GM18508 (cell line): ENCODE measurements at regions not wholly inside any gene's neighbourhood (a gene's known extent, or its start where the extent isn't known, plus 50 kb on each side); places are given as distances from the start of the nearest gene placed in this dataset.
"Not testable (repeated sequence)": the region's sequence is repeated elsewhere in the genome, so short reads cannot be mapped to it uniquely, and the experiment has no call there.

Source experiments
- ATAC-seq: cut with Tn5 transposase; IDR thresholded peaks from one replicate; pipeline ENCODE4 v1.9.1; 2021; ENCODE audit warnings: moderate number of reproducible peaks; ENCODE audit not compliant: insufficient read depth, unreplicated experiment

DNA sequence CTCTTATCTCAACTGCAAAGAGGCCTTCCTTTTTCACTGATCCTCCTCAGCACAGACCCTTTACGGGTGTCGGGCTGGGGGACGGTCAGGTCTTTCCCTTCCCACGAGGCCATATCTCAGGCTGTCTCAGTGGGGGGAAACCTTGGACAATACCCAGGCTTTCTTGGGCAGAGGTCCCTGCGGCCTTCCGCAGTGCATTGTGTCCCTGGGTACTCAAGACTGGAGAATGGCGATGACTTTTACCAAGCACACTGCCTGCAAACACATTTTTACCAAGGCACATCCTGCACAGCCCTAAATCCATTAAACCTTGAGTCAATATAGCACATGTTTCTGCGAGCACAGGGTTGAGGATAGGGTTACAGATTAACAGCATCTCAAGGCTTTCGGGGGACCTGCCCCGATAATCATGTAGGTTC is 117.8 kb downstream of the GOSR1 start:
- not testable (repeated sequence) for ATAC-seq

DNA sequence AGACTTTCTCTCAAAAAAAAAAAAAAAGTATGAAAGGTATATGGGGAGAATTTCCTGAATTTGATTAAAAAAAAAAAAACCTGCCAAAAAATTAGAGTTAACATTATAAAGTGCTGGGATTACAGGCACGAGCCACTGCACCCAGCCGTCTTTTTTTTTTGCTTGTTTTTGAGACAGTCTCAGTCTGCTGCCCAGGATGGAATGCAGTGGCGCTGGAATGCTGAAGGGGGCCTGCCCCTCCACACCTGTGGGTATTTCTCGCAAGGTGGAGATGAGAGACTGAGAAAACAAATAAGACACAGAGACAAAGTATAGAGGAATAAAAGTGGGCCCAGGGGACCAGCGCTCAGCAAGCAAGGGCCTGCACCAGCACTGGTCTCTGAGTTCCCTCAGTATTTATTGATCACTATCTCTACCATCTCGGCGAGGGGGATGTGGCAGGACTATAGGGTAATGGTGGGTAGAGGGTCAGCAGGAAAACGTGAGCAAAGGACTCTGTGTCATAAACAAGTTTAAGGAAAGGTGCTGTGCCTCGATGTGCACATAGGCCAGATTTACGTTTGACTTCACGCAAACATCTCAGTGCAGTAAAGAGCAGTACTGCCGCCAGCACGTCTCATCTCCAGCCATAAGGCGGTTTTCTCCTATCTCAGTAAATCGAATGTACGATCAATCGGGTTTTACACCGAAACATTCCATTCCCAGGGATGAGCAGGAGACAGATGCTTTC is 117.2 kb downstream of the GOSR1 start:
- ATAC-seq, result no peak

DNA sequence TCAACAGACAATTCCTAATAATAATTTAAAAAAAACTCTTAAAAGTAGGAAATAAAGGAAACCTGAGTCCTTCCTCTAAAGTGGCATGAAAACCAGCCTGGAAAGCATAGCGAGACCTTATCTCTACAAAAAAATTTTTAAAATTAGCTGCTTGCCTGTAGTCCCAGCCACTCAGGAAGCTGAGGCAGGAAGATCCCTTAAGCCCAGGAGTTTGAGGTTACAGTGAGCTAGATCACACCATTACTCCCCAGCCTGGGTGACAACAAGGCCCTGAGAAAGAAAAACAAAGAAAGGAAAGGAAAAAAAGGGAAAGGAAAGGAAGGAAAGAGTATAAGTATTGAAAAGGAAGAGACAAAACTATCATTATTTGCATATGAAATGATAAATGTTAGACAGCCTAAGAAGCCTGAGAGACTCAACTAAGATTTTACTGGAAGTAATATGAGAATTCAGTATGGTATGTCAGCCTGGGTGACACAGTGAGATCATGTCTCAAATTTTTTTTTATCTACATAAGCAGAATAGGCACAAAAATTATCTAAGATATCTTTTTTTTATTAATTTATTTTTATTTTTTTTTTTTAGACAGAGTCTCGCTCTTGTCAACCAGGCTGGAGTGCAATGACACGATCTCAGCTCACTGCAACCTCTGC is 113.0 kb downstream of the GOSR1 start:
- ATAC-seq, result no peak

DNA sequence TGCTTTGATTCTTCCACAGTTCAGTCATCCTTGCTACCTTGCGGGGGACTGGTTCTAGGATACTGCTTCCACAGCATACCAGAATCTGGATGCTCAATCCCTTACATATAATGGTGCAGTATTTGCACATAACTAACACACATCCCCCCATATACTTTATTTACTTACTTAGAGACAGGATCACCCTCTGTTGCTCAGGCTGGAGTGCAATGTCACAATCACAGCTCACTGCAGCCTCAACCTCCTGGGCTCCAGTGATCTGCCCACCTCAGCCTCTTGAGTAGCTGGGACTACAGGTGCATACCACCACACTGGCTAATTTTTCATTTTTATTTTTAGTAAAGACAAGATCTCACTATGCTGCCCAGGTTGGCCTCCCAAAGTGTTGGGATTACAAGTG is 112.2 kb downstream of the GOSR1 start:
- ATAC-seq, result no peak

DNA sequence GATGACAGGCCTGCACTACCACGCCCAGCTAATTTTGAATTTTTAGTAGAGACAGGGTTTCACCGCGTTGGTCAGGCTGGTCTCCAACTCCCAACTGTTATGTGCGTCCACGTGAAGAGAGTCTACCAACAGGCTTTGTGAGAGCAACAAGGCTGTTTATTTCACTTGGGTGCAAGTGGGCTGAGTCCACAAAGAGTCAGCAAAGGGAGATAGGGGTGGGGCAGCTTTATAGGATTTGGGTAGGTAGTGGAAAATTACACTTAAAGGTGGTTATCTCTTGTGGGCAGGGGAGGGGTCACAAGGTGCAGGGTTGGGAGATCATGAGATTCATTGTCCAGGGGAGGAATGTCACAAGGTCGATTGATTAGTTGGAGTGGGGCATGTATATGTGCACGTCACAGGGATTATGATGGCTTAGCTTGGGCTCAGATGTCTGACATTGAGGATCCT is 111.6 kb downstream of the GOSR1 start:
- no peak for ATAC-seq

DNA sequence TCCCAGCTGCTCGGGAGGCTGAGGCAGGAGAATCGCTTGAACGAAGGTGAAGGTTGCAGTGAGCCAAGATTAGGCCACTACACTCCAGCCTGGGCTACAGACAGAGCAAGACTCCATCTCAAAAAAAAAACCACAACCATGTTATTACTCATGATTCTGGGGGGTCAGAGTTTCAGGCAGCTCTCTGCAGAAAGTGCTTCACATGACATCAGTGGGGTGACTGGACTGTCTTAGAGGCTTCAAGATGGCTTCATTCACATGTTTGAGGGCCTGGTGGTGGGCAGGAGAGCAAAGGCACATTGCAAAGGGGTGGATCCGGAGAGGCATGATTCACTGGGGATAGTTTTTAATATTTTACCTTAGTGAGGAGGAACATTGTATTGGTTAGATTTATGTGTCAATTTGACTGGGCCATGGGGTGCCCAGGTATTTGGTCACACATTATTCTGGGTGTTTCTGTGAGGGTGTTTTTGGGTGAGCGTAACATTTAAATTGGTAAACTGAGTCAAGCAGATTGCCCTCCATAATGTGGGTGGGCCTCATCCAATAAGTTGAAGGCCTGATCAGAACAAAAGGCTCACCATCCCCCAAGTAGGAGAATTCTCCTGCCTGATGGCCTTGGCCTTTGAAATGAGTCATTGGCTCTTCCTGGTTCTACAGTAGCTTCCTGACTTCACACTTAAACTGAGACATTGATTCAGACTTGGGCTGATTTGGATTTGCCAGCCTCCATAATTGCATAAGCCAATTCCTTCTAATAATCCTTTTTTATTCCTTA is 109.8 kb downstream of the GOSR1 start:
- ATAC-seq, result no peak

DNA sequence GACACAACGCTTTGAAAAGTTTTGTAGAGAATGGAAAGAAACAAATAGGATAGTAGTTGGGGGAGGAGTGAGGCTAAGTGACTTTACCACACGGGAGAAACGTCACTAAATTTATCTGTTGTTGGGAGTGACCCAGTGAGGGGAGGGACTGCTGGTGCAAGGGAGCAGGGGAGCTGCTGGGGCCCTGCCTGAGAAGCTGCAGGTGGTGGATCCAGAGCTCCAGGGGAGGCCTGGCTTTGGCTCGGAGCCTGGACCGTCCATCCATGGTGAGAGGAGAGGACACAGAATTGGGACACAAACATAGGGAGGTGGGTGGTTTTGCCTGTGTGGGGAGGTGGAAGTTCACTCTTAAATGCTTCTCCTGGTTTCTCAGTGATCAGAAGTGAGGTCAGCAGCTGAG is 107.6 kb downstream of the GOSR1 start:
- no peak for ATAC-seq

DNA sequence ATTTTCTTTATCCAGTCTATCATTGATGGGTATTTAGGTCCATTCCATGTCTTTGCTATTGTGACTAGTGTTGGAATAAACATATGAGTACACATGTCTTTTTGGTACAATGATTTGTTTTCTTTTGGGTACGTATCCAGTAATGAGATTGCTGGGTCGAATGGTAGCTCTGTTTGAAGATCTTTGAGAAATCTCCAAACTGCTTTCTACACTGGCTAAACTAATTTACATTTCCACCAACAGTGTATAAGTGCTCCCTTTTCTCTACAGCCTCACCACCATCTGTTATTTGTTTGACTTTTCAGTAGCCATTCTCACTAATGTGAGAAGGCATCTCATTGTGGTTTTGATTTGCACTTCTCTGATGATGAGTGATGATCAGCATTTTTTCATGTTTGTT is 103.7 kb downstream of the GOSR1 start:
- ATAC-seq, result no peak

DNA sequence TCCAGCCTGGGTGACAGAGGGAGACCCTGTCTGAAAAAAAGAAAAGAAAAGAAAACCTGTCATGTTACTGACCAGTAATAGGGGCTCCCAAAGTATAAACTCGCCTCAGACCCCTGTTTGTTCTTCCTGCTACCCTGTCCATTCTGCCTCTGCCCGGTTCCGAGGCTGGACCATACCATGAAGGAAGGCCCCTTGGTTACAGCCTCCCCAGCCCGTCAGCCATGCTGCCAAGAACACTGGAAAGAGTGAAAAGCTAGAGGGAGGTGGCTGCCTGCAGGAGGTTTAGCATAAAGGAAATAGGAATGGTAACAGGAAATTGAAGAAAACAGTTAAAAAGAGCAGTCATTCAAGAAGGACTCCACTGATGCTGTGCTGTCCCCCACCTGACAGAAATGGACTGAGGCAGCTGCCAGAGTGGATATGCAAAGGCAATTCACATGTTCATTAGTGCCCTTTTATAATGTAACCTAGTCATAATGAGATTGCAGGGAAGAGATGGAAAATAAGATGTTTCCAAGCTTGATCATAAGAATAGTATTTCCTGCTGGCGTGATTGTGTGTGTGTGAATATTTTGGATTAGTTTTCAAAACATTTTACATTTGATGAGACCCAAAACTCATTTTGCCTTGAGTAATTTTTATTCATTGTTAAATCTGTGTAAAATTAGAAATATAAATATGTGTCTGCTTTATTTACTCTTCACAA is 102.6 kb downstream of the GOSR1 start:
- no peak for ATAC-seq

DNA sequence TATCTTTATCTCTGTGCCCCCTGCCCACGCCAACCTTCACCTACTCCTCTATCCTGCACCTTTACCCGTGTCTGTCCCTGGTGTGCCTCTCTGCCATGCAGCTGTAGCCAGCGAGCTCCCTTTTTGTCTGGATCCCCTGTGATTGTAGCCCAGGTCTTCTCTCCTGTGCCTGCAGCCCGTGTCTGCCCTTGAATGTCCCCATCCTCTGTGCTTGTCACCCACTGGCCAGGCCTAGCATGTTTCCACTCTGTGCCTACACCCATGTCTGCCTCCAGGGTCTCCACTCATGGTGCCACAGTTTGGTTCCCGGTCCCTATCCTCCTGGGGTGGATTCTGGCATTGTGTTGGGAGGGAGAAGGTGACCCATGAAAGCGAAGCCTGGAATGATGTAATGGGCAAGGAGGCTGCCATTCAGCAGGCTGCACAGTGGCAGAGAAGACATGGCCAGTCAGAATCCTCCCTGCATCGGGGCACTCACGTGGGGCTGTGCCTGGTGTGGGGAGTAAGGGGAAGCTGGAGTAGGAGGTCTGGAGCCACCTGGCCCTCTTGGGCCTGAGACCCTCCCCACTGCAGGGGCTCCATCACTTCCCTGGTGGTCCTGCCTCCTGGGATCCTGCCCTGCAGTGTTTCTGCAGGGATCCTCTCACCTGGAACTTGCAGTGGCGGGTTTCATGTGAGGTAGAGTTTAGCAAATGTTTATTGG is 101.0 kb downstream of the GOSR1 start:
- ATAC-seq, result not testable (repeated sequence)
